Loucy (cell line): ENCODE measurements at regions not wholly inside any gene's neighbourhood (a gene's known extent, or its start where the extent isn't known, plus 50 kb on each side); places are given as distances from the start of the nearest gene placed in this dataset.

Experiments
- CTCF ChIP-seq: fragments of 200-600 bp; sonication (generic); conservative IDR thresholded peaks from 2 replicates; pipeline ENCODE4 v1.5.1; 2014; ENCODE audit warnings: mild to moderate bottlenecking, antibody characterized with exemption, low read length
- EZH2phosphoT487 ChIP-seq: fragments of 200-600 bp; IDR thresholded peaks from 2 replicates; pipeline ENCODE4 v1.6.1; 2018; ENCODE audit warnings: antibody characterized with exemption, mild to moderate bottlenecking, moderate library complexity, borderline replicate concordance

GRCh38 chr18:40120356-40120755 is 1834.7 kb upstream of the PIK3C3 start:
- TF ChIP-seq CTCF = no peak
- TF ChIP-seq EZH2phosphoT487 = no peak
